Transverse colon (tissue), 4 donors: ENCODE measurements at regions not wholly inside any gene's neighbourhood (a gene's known extent, or its start where the extent isn't known, plus 50 kb on each side); places are given as distances from the start of the nearest gene placed in this dataset.

ENCODE experiments used
- DNase-seq: peaks from one replicate; pipeline ENCODE4 v3.0.0-alpha.2; 2019
- H3K27ac ChIP-seq, 4 donors: fragments of 200-600 bp; sonication (generic); 2 replicates each; pipeline ENCODE4 v1.5.1; 2016 to 2018; ENCODE audit warnings: inconsistent platforms in 4 of 4
- H3K27me3 ChIP-seq: fragments of 200-600 bp; sonication (generic); 2 replicates; pipeline ENCODE4 v1.5.1; 2017; ENCODE audit warnings: inconsistent platforms
- H3K36me3 ChIP-seq, 4 donors: fragments of 200-600 bp; sonication (generic); 2 replicates each; pipeline ENCODE4 v1.5.1; 2017 to 2019; ENCODE audit warnings: inconsistent platforms in 4 of 4
- H3K4me1 ChIP-seq, 4 donors: fragments of 200-600 bp; sonication (generic); 2 replicates each; pipeline ENCODE4 v1.5.1; 2017 to 2020; ENCODE audit warnings: inconsistent platforms in 4 of 4
- H3K4me3 ChIP-seq, 4 donors: fragments of 200-600 bp; sonication (generic); 1 replicate in 1 of 4; 2 replicates in 3 of 4; pipeline versions ENCODE4 v1.5.1 to v1.6.1; 2017 to 2019; ENCODE audit warnings: inconsistent platforms in 4 of 4
- H3K9me3 ChIP-seq, 2 donors: fragments of 200-600 bp; sonication (generic); 2 replicates each; pipeline ENCODE4 v1.5.1; 2017 to 2019; ENCODE audit warnings: inconsistent platforms in 2 of 2
- EP300 ChIP-seq: sonication (generic); formaldehyde crosslinking; IDR thresholded peaks from one replicate; pipeline ENCODE4 v1.6.1; 2017; ENCODE audit warnings: antibody characterized with exemption, low read depth
- POLR2A ChIP-seq: fragments of 450-650 bp; IDR thresholded peaks from one replicate; pipeline ENCODE4 v1.6.1; 2016; ENCODE audit warnings: antibody characterized with exemption, mild to moderate bottlenecking, moderate library complexity
- POLR2AphosphoS5 ChIP-seq, 3 donors: sonication (generic); formaldehyde crosslinking; IDR thresholded peaks; one replicate each; pipeline ENCODE4 v1.6.1; 2016; ENCODE audit warnings: antibody characterized with exemption in 3 of 3
- WGBS, 2 donors: methylation state at CpG; one replicate each; pipeline ENCODE4 v1.1.5; 2018; ENCODE audit warnings: low coverage in 1 of 2; 5-methylcytosine and 5-hydroxymethylcytosine counted together
- in situ Hi-C, 4 donors: fragments of 200-750 bp; cut with MboI; loops; one replicate each; pipeline versions ENCODE4 v1.15.0 to v1.15.1; 2017; ENCODE audit warnings: low sequenced_read_pairs in 3 of 4, low pct_ligation_motif_present in 1 of 4, low pct_unique_long_range_greater_than_20kb in 1 of 4
- intact Hi-C: fragments of 100-400 bp; cut with DNase I; formaldehyde crosslinking; loops from one replicate; pipeline ENCODE4 v1.15.1; 2023; ENCODE audit warnings: low total_unique reads
- TF ChIP-seq, protein P1 (sequence below), 5 experiments: fragments of 200-600 bp in 3 of 5; fragments of 450-650 bp in 2 of 5; sonication (generic) in 3 of 5; IDR thresholded peaks; 1 replicate in 2 of 5; 2 replicates in 3 of 5; pipeline ENCODE4 v1.5.1; 2016 to 2017; ENCODE audit warnings: antibody characterized with exemption in 5 of 5, inconsistent platforms in 3 of 5, mild to moderate bottlenecking in 2 of 5, moderate library complexity in 1 of 5

GRCh38 chr2:126798276-126799140 is 100.2 kb upstream of the TEX51 start:
- Histone ChIP-seq H3K9me3 (no peaks in the 10 kb centered on the region), H3K36me3 (no peaks in the 10 kb centered on the region), H3K27ac (no peak overlapping the region), H3K4me3 (no peak overlapping the region), H3K4me1 (peaks cover 0 to 6% (median 0%) of the 10 kb centered on the region in 4 donors), H3K27me3 (no peaks in the 10 kb centered on the region)
- DNase-seq, result no peak
- intact Hi-C loops, result loop anchor here (2.0 kb wide), 1 partner anchor 52 kb away; no protein-coding TSS in a partner anchor
- WGBS, 2 donors, result 72 to 83% methylated on average over 3 to 9 of the region's 9 CpGs
- no peak for TF ChIP-seq EP300
- no peak for TF ChIP-seq POLR2AphosphoS5 (IDR thresholded peaks at IDR 0.05)
- TF ChIP-seq POLR2A, result no peak
- TF ChIP-seq, protein P1, sequence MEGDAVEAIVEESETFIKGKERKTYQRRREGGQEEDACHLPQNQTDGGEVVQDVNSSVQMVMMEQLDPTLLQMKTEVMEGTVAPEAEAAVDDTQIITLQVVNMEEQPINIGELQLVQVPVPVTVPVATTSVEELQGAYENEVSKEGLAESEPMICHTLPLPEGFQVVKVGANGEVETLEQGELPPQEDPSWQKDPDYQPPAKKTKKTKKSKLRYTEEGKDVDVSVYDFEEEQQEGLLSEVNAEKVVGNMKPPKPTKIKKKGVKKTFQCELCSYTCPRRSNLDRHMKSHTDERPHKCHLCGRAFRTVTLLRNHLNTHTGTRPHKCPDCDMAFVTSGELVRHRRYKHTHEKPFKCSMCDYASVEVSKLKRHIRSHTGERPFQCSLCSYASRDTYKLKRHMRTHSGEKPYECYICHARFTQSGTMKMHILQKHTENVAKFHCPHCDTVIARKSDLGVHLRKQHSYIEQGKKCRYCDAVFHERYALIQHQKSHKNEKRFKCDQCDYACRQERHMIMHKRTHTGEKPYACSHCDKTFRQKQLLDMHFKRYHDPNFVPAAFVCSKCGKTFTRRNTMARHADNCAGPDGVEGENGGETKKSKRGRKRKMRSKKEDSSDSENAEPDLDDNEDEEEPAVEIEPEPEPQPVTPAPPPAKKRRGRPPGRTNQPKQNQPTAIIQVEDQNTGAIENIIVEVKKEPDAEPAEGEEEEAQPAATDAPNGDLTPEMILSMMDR (IDR thresholded peaks at IDR 0.05), result no peak
- in situ Hi-C loops, result no loop called here

DNA sequence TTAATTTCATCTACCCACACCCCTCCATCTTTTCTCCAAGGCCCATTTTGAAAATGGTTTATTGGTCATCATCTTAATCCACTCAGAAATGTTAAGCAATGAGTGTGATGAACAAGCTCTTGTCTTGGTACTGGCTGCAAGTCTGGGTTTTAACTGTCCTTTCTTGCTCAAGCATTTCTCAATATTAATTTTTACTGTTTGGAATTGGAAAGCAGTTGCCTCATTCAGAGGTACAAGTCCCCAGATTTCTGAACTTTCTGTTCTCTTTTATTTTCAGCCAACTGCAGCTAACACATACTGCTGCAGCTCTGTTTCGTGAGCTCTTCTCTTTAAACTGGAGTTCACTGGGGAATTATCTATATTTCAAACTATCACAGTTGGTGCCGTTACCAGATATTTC is 99.4 kb upstream of the TEX51 start:
- H3K4me1 ChIP-seq, result peaks cover 0 to 6% (median 0%) of the 10 kb centered on the region in 4 donors
- in situ Hi-C loops, result no loop called here

GRCh38 chr2:126801473-126801872 is 97.2 kb upstream of the TEX51 start:
- Histone ChIP-seq H3K36me3 (no peaks in the 10 kb centered on the region), H3K4me1 (peaks cover 0 to 6% (median 0%) of the 10 kb centered on the region in 4 donors), H3K9me3 (no peaks in the 10 kb centered on the region), H3K4me3 (no peak overlapping the region), H3K27me3 (no peaks in the 10 kb centered on the region), H3K27ac (no peak overlapping the region)
- TF ChIP-seq POLR2A (no peak), POLR2AphosphoS5 (IDR thresholded peaks at IDR 0.05) (no peak), EP300 (no peak)
- TF ChIP-seq, protein P1 (IDR thresholded peaks at IDR 0.05), result no peak
- in situ Hi-C loops (no loop called here), intact Hi-C loops (no loop called here)
- WGBS, 2 donors, result 90% methylated on average over 6 of the region's 6 CpGs
- no peak for DNase-seq

More for the DNA sequence above, 99.4 kb upstream of the TEX51 start:
- Histone ChIP-seq H3K36me3 (no peaks in the 10 kb centered on the region), H3K4me3 (no peak overlapping the region), H3K27me3 (no peaks in the 10 kb centered on the region), H3K27ac (no peak overlapping the region), H3K9me3 (no peaks in the 10 kb centered on the region)
- intact Hi-C loops, result loop anchor here (2.0 kb wide), 1 partner anchor 52 kb away; no protein-coding TSS in a partner anchor
- 71 to 82% methylated on average over 2 of the region's 2 CpGs for WGBS, 2 donors
- TF ChIP-seq, protein P1 (IDR thresholded peaks at IDR 0.05), result no peak
- no peak for TF ChIP-seq POLR2A
- TF ChIP-seq EP300, result no peak
- no peak for DNase-seq

GRCh38 chr2:126802316-126802715 is 96.4 kb upstream of the TEX51 start:
- TF ChIP-seq EP300, result no peak
- TF ChIP-seq, protein P1 (IDR thresholded peaks at IDR 0.05), result no peak
- TF ChIP-seq POLR2AphosphoS5 (IDR thresholded peaks at IDR 0.05), result no peak
- no peak for TF ChIP-seq POLR2A
- Histone ChIP-seq H3K36me3 (no peaks in the 10 kb centered on the region), H3K4me3 (no peak overlapping the region), H3K27ac (no peak overlapping the region), H3K9me3 (no peaks in the 10 kb centered on the region), H3K4me1 (peaks cover 0 to 6% (median 0%) of the 10 kb centered on the region in 4 donors), H3K27me3 (no peaks in the 10 kb centered on the region)
- in situ Hi-C loops, result no loop called here
- DNase-seq, result no peak
- WGBS, 2 donors, result 40 to 78% methylated on average over 2 to 7 of the region's 7 CpGs
- intact Hi-C loops, result no loop called here
